Fibroblast of the aortic adventitia (primary cell): ENCODE measurements at regions not wholly inside any gene's neighbourhood (a gene's known extent, or its start where the extent isn't known, plus 50 kb on each side); places are given as distances from the start of the nearest gene placed in this dataset.
A peak's percentile ranks its signal among the peaks of the same experiment; 100 is the strongest.

Experiments used
- DNase-seq: peaks from one replicate; pipeline ENCODE4 v3.0.0-alpha.2; 2010; ENCODE audit warnings: low read depth
- H3K4me3 ChIP-seq: 2 replicates; pipeline ENCODE4 v1.5.1; 2011; ENCODE audit warnings: low read depth, mild to moderate bottlenecking, control low read depth, low read length, moderate library complexity
- CTCF ChIP-seq: IDR thresholded peaks from 2 replicates; pipeline ENCODE4 v1.5.1; 2011; ENCODE audit warnings: mild to moderate bottlenecking, low read length, control low read depth, inconsistent platforms; ENCODE audit not compliant: insufficient read depth

- TF ChIP-seq CTCF, result no peak
- H3K4me3 ChIP-seq, result no peak overlapping the region
- no peak for DNase-seq
Observed at GRCh38 chr6:12450467-12450866, 160.3 kb downstream of the EDN1 start.

- no peak overlapping the region for H3K4me3 ChIP-seq
- no peak for TF ChIP-seq CTCF
- DNase-seq, result no peak
Observed at GRCh38 chr6:12456343-12456742, 166.2 kb downstream of the EDN1 start.

- DNase-seq, result no peak
- no peak for TF ChIP-seq CTCF
Observed at GRCh38 chr6:12457094-12457493, 166.9 kb downstream of the EDN1 start.

GRCh38 chr6:12458558-12458957, 168.4 kb downstream of the EDN1 start:
- no peak overlapping the region for H3K4me3 ChIP-seq
- TF ChIP-seq CTCF, result no peak
- no peak for DNase-seq

More at GRCh38 chr6:12457094-12457493, 166.9 kb downstream of the EDN1 start:
- H3K4me3 ChIP-seq, result no peak overlapping the region

- no peak overlapping the region for H3K4me3 ChIP-seq
- no peak for TF ChIP-seq CTCF
- DNase-seq, result peak; percentile 21
Observed at GRCh38 chr6:12459945-12460661, 169.9 kb downstream of the EDN1 start.

- DNase-seq, result peak; percentile 93
- H3K4me3 ChIP-seq, result no peak overlapping the region
- TF ChIP-seq CTCF, result no peak
Observed at GRCh38 chr6:12467706-12468670, 177.8 kb downstream of the EDN1 start.
